T-helper 17 cell (primary cell): ENCODE measurements at regions not wholly inside any gene's neighbourhood (a gene's known extent, or its start where the extent isn't known, plus 50 kb on each side); places are given as distances from the start of the nearest gene placed in this dataset.
"Not testable (repeated sequence)": the region's sequence is repeated elsewhere in the genome, so short reads cannot be mapped to it uniquely, and the experiment has no call there.

ENCODE experiments used
- ATAC-seq: fragments of 150-1000 bp; cut with Tn5 transposase; 2 replicates; pipeline ENCODE4 v1.10.0; 2021; ENCODE audit warnings: mild to moderate bottlenecking, moderate library complexity
- DNase-seq, 3 donors: peaks; one replicate each; pipeline versions ENCODE4 v3.0.0 to v3.0.0-alpha.2; 2020 to 2021
- H3K9me3 ChIP-seq: one replicate; pipeline ENCODE4 v1.7.0; 2013; ENCODE audit warnings: low read length, mild to moderate bottlenecking; ENCODE audit not compliant: control insufficient read depth, poor library complexity, severe bottlenecking
- H3K27ac Mint-ChIP-seq: one replicate; pipeline ENCODE4 v1.8.0; 2022; ENCODE audit warnings: mild to moderate bottlenecking, moderate library complexity, mixed read lengths
- H3K27me3 Mint-ChIP-seq: one replicate; pipeline ENCODE4 v1.8.0; 2022; ENCODE audit warnings: mixed read lengths
- H3K36me3 Mint-ChIP-seq: one replicate; pipeline ENCODE4 v1.8.0; 2022; ENCODE audit warnings: low read depth, mixed read lengths
- H3K4me1 Mint-ChIP-seq: one replicate; pipeline ENCODE4 v1.8.0; 2022; ENCODE audit warnings: mild to moderate bottlenecking, mixed read lengths
- H3K4me3 Mint-ChIP-seq: one replicate; pipeline ENCODE4 v1.8.0; 2022; ENCODE audit warnings: mild to moderate bottlenecking, moderate library complexity, mixed read lengths

DNA sequence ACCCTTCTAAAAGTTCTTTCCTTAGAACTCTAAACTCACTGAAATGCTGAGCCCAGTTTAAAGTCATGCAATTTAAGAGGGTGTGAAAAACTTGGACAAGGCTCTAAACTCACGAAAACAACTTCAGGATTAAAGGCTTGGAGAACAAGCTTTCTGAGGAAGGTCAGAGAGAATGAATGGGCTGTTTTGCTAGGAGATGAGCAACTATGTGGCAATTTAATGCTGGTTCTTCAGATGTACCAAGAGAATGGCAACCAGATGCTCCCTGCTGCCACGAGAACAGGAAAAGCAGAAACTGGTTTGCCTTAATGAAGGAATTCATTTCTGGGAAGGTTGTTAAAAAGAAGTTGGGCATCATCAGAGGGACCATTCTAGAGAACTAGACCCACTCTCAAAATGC lies 77.8 kb upstream of the PMAIP1 start:
- ATAC-seq (no peak), DNase-seq (no peak)
- H3K27me3 Mint-ChIP-seq, result peaks cover 33% of the 10 kb centered on the region
- H3K4me3 Mint-ChIP-seq, result no peak overlapping the region
- no peak overlapping the region for H3K27ac Mint-ChIP-seq
- no peaks in the 10 kb centered on the region for H3K36me3 Mint-ChIP-seq
- no peaks in the 10 kb centered on the region for H3K9me3 ChIP-seq
- no peaks in the 10 kb centered on the region for H3K4me1 Mint-ChIP-seq

DNA sequence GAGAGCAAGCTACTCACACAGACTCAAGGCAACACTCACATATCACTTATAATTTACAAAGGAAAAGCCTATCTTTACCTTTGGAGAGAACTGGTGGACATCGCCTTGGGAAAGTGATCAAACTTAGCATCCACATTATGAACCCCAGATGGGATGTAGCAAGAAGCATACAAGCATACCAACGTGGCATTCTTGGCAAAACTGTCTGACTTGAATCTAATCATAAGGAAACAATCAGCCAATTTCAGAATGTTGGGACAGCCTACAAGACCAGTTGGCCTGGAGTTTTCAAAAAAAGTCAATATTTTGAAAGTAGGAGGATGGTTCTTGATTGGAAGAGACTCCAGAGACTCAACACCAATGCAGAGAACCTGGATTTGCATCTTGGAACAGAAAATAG lies 79.1 kb upstream of the PMAIP1 start:
- Mint-ChIP-seq H3K36me3 (no peaks in the 10 kb centered on the region), H3K4me1 (no peaks in the 10 kb centered on the region), H3K4me3 (no peak overlapping the region), H3K27me3 (peaks cover 23% of the 10 kb centered on the region), H3K27ac (no peak overlapping the region)
- ATAC-seq, result no peak
- no peaks in the 10 kb centered on the region for H3K9me3 ChIP-seq
- no peak for DNase-seq

DNA sequence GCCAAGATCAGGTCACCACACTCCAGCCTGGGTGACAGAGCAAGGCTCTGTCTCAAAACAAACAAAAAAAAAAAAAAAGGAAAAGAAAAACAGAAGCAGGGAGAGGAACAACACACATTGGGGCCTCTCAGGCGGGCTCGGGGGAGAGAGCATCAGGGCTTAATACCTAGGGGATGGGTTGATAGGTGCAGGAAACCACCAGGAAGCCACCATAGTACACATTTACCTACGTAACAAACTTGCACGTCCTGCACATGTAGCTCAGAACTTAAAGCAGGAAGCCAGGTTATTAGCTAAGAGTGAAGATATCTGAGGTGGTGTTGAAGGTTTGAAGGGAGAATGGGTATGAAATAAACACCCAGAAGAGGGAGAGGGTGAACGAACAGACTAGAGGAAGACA lies 81.0 kb upstream of the PMAIP1 start:
- no peak for ATAC-seq
- Mint-ChIP-seq H3K27ac (no peak overlapping the region), H3K4me1 (peaks cover under 1% of the 10 kb centered on the region), H3K36me3 (peaks cover 2% of the 10 kb centered on the region), H3K27me3 (peaks cover 27% of the 10 kb centered on the region), H3K4me3 (no peak overlapping the region)
- no peak for DNase-seq
- H3K9me3 ChIP-seq, result no peaks in the 10 kb centered on the region

DNA sequence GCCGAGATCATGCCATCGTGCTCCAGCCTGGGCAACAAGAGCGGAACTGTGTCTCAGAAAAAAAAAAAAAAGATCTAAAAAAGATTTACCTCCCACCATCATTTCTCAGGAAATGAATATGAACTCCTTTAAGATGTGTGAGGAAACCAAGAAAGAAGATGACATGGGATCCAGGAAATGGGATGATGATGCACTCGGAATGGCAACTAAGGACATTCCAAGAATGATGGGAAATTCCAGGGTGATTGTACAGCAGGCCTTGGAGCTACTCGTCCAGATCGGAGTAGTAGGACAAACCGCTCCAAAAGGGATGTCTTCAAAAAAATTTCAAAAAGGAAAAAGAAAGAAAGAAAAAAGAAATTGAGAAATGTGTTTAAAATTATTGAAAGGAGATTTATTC lies 84.9 kb upstream of the PMAIP1 start:
- Mint-ChIP-seq H3K4me3 (no peak overlapping the region), H3K27ac (no peak overlapping the region), H3K4me1 (peaks cover 2% of the 10 kb centered on the region), H3K27me3 (peaks cover 45% of the 10 kb centered on the region), H3K36me3 (peaks cover 2% of the 10 kb centered on the region)
- H3K9me3 ChIP-seq, result no peaks in the 10 kb centered on the region
- DNase-seq, result no peak
- ATAC-seq, result no peak

DNA sequence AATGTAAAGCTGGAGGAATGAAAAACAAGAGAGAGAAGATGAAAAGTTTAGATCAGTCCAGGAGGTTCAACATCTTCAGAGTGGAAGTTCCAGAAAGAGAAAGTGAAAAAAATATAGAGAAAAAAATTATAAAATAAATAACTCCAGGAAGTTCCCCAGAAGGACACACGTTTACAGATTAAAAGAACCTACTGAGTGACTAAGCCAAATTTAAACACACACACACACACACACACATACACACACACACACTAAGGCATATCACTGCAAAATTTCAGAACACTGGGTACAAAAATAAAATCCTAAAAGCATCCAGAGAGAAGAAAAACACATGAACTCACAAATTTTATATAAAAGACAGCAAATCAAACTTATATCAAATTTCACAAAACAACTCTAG lies 85.9 kb upstream of the PMAIP1 start:
- DNase-seq (no peak), ATAC-seq (no peak)
- peaks cover 2% of the 10 kb centered on the region for H3K36me3 Mint-ChIP-seq
- H3K4me1 Mint-ChIP-seq, result peaks cover 2% of the 10 kb centered on the region
- no peak overlapping the region for H3K27ac Mint-ChIP-seq
- no peak overlapping the region for H3K4me3 Mint-ChIP-seq
- H3K9me3 ChIP-seq, result no peaks in the 10 kb centered on the region
- peaks cover 51% of the 10 kb centered on the region for H3K27me3 Mint-ChIP-seq

DNA sequence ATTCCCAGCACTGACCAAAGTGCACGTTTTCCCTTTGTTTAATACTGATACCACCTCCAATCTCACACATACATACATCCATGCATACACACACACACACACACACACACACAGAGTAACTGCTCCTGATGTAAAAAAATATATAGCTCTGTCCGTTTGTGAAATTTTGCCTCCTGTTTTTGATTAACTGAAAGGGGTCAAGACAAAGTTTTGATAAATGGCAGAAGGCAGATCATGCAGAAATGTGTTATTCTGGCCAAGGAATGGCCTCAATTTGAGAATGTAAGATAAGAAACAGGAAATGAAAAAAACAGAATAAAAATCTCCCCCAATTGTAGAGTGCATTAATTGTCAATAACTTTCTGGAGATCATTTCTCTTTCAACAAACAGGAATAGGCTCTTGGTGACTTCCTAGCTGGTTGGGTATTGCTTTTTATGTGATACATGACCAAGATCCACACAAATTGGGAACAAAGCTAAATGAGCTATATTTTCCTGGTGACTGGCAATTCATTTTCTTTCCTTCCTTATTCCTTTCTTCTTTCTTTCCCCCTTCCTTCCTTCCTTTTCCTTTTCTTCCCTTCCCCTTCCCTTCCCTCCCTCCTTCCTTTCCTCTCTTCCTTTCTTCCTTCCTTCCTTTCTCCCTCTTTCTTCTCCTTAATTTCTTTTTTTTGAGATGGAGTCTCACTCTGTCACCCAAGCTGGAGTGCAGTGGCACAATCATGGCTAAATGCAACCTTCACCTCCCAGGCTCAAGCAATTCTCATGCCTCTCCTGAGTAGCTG lies 88.9 kb upstream of the PMAIP1 start:
- H3K27ac Mint-ChIP-seq, result no peak overlapping the region
- H3K4me1 Mint-ChIP-seq, result peaks cover 2% of the 10 kb centered on the region
- DNase-seq (no peak), ATAC-seq (no peak)
- H3K4me3 Mint-ChIP-seq, result no peak overlapping the region
- H3K36me3 Mint-ChIP-seq, result peaks cover 2% of the 10 kb centered on the region
- no peaks in the 10 kb centered on the region for H3K9me3 ChIP-seq
- peaks cover 63% of the 10 kb centered on the region for H3K27me3 Mint-ChIP-seq

DNA sequence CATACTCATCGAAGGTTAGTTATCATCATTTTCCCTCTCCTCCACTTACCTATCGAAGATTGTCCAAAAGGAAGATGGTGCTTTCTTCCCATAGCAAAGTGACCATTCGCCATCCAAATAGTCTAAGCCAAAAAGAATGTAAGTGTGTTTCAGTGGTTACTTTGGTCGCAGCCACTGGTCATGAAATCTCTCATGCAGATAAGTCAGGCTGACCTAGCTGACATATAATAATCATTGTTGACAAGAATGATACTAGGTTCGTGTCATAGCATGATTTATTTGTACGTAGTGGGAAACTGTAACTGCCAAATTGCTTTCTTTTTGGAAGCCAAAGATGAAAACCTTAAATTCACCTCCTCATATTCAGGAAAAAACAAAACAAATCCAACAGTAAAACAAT lies 89.6 kb upstream of the PMAIP1 start:
- DNase-seq (no peak), ATAC-seq (no peak)
- no peaks in the 10 kb centered on the region for H3K9me3 ChIP-seq
- H3K4me1 Mint-ChIP-seq, result peaks cover 2% of the 10 kb centered on the region
- H3K27me3 Mint-ChIP-seq, result peaks cover 63% of the 10 kb centered on the region
- H3K36me3 Mint-ChIP-seq, result peaks cover 2% of the 10 kb centered on the region
- no peak overlapping the region for H3K4me3 Mint-ChIP-seq
- no peak overlapping the region for H3K27ac Mint-ChIP-seq

DNA sequence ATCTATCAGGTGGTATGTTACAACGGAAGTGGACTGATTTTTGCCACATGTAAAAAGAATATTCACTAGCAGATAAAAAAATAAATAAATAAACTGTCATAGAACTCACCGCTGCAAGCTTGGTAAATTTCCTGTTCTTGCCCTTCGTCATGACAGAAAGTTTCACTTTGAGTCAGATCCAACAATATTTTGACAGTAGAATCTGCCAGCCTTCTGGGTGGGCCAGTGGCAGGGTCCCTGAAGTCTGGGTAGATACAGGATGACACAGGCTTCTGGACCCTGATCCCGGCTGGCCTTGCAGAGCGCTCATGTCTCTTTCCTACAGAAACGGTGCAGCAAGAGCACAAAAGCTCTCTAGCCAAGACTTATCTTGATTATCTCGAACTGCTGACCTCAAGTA lies 97.8 kb upstream of the PMAIP1 start:
- H3K4me1 Mint-ChIP-seq, result peaks cover 2% of the 10 kb centered on the region
- ATAC-seq (no peak), DNase-seq (no peak)
- H3K9me3 ChIP-seq, result no peaks in the 10 kb centered on the region
- H3K36me3 Mint-ChIP-seq, result peaks cover 4% of the 10 kb centered on the region
- H3K4me3 Mint-ChIP-seq, result no peak overlapping the region
- peaks cover 26% of the 10 kb centered on the region for H3K27me3 Mint-ChIP-seq
- no peak overlapping the region for H3K27ac Mint-ChIP-seq

DNA sequence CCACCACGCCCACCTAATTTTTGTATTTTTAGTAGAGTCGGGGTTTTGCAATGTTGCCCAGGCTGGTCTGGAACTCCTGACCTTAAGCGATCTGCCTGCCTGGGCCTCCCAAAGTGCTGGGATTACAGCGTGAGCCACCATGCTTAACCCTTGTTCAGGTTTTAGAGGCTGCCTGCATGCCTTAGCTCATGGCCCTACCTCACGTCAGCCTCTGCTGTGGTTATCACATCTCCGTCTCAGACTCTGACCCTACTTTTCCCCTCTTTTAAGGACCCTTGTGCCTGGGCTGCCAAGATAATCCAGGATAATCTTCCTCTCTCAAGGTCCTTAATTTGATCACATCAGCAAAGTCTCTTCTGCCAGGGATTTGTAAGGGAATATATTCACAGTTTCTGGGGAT lies 98.2 kb upstream of the PMAIP1 start:
- H3K27ac Mint-ChIP-seq, result no peak overlapping the region
- H3K4me3 Mint-ChIP-seq, result no peak overlapping the region
- H3K36me3 Mint-ChIP-seq, result peaks cover 4% of the 10 kb centered on the region
- peaks cover 21% of the 10 kb centered on the region for H3K27me3 Mint-ChIP-seq
- no peaks in the 10 kb centered on the region for H3K9me3 ChIP-seq
- H3K4me1 Mint-ChIP-seq, result peaks cover 2% of the 10 kb centered on the region
- no peak for ATAC-seq
- no peak for DNase-seq

DNA sequence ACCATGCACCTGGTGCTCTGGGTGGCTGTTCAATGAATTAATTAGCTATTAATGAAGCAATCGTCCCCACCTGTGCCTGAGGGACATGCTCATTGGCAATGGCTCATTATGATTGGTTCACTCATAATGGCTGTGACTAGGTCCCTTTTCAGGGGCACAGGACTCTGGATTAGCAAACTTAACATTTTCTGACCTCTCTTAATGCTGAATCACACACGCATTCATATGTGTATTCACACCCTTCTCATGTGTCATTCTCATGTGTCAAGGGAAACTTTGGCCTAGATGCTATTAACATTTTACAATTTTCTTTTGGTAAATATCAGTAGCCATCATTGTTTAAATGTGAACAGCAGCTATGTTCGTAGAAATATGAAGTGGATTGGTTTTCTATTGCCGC lies 98.9 kb upstream of the PMAIP1 start:
- Mint-ChIP-seq H3K4me3 (no peak overlapping the region), H3K4me1 (peaks cover 2% of the 10 kb centered on the region), H3K36me3 (peaks cover 4% of the 10 kb centered on the region), H3K27me3 (peaks cover 20% of the 10 kb centered on the region), H3K27ac (no peak overlapping the region)
- DNase-seq (no peak), ATAC-seq (no peak)
- H3K9me3 ChIP-seq, result no peaks in the 10 kb centered on the region

DNA sequence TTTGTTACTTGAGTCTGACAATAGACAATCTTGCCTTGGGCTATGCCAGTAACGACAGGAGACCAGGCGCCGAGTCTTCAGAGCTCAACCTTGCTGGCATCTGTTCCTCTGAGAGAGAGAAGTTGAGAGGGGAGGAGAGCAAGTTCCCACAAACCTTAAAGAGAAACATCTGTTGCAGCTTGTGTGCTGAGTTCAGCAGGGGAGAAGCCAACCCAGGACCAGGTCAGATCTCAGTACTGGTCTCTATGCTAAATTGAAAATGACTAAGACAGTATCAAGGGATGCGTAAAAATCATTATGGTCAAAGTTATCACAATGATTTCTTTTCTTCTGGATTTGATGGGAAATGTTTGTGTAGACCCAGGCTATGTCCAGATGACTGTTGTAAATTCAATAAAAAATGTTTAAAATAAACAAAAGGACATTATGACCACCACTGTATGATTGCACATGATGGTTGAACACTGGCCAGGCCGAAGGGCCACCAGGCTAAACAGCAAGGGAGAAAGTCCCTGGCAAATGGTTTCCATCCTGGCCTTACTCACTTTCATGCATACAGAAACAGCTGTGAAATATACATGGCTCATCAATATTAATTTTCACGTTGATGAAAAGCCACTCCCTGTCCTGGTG lies 100.3 kb upstream of the PMAIP1 start:
- H3K27me3 Mint-ChIP-seq, result peaks cover 20% of the 10 kb centered on the region
- no peak overlapping the region for H3K4me3 Mint-ChIP-seq
- H3K27ac Mint-ChIP-seq, result no peak overlapping the region
- H3K9me3 ChIP-seq, result no peaks in the 10 kb centered on the region
- ATAC-seq (no peak), DNase-seq (no peak)
- peaks cover 2% of the 10 kb centered on the region for H3K4me1 Mint-ChIP-seq
- peaks cover 4% of the 10 kb centered on the region for H3K36me3 Mint-ChIP-seq

DNA sequence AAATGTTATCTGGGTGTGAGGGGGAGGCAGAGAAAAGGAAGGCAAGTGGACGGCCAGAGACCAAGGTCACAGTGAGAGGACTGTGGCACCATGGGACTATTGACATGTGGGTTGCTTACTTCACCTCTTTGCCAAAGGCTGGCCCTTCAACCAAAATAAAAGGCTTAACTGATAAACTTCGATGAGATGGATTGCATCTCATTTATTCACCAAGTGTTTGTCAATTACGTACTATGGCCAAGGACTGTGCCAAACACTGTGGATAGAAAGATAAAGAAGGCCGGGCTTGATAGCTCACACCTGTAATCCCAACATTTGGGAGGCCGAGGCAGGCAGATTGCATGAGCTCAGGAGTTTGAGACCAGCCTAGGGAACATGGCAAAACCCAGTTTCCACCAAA lies 98.7 kb upstream of the CCBE1 start:
- Mint-ChIP-seq H3K27me3 (peaks cover 16% of the 10 kb centered on the region), H3K4me3 (no peak overlapping the region), H3K27ac (no peak overlapping the region), H3K36me3 (peaks cover 4% of the 10 kb centered on the region), H3K4me1 (no peaks in the 10 kb centered on the region)
- no peaks in the 10 kb centered on the region for H3K9me3 ChIP-seq
- ATAC-seq (no peak), DNase-seq (no peak)

DNA sequence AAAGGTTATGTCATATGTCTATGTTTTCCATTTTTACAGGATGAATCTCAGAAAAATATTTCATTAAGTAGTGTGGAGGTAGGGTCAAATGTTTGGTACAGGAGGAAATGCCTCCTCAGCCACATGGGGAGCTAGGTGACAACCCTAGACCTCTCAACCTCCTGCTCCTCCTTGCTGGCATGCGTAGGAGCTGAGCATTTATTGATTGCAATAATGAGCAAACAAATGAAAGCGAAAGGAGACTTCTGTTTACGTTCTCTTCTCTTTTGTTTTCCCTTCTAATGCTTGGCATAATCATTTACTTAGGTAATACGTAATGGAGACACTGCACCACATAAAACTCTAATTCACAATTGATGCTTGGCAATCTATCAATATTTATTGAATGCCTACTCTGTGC lies 95.1 kb upstream of the CCBE1 start:
- H3K9me3 ChIP-seq, result no peaks in the 10 kb centered on the region
- H3K36me3 Mint-ChIP-seq, result no peaks in the 10 kb centered on the region
- peaks cover 5% of the 10 kb centered on the region for H3K27me3 Mint-ChIP-seq
- ATAC-seq (no peak), DNase-seq (no peak)
- no peaks in the 10 kb centered on the region for H3K4me1 Mint-ChIP-seq
- H3K27ac Mint-ChIP-seq, result no peak overlapping the region
- H3K4me3 Mint-ChIP-seq, result no peak overlapping the region

DNA sequence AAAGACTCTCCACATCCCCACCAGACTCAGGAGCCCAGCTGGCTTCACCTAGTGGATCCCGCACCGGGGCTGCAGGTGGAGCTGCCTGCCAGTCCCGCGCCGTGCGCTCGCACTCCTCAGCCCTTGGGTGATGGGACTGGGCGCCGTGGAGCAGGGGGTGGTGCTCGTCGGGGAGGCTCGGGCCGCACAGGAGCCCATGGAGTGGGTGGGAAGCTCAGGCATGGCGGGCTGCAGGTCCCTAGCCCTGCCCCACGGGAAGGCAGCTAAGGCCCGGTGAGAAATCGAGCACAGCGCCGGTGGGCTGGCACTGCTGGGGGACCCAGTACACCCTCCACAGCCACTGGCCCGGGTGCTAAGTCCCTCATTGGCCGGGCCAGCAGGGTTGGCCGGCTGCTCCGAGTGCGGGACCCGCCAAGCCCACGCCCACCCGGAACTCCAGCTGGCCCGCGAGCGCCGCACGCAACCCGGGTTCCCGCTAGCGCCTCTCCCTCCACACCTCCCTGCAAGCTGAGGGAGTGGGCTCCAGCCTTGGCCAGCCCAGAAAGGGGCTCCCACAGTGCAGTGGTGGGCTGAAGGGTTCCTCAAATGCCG lies 93.2 kb upstream of the CCBE1 start:
- H3K27me3 Mint-ChIP-seq, H3K9me3 ChIP-seq, H3K4me3 Mint-ChIP-seq, DNase-seq, H3K36me3 Mint-ChIP-seq, H3K4me1 Mint-ChIP-seq, H3K27ac Mint-ChIP-seq, ATAC-seq: not testable (repeated sequence)
